Naive thymus-derived CD4-positive, alpha-beta T cell (primary cell): ENCODE measurements at regions not wholly inside any gene's neighbourhood (a gene's known extent, or its start where the extent isn't known, plus 50 kb on each side); places are given as distances from the start of the nearest gene placed in this dataset.

Experiments used
- ATAC-seq: fragments of 150-1000 bp; cut with Tn5 transposase; 2 replicates; pipeline ENCODE4 v1.10.0; 2021; ENCODE audit warnings: mild to moderate bottlenecking, moderate library complexity
- CTCF ChIA-PET: fragments of 350-600 bp; sonication (Branson Sonifier 250); formaldehyde crosslinking; loops from one replicate; lab custom pipeline; 2021; ENCODE audit warnings: antibody characterized with exemption; lab: Charles Lee
- POLR2A ChIA-PET: fragments of 350-600 bp; sonication (Branson Sonifier 250); formaldehyde crosslinking; loops from one replicate; lab custom pipeline; 2021; ENCODE audit warnings: antibody characterized with exemption, inconsistent platforms; lab: Charles Lee
- DNase-seq, 9 donors: peaks; one replicate each; pipeline versions ENCODE4 v3.0.0 to v3.0.0-alpha.2; 2020 to 2022; ENCODE audit warnings: mixed read lengths in 1 of 9
- H3K27ac ChIP-seq: one replicate; pipeline ENCODE4 v1.7.0; 2013; ENCODE audit warnings: mild to moderate bottlenecking, low read depth, low read length, moderate library complexity
- H3K27me3 ChIP-seq, 2 donors: one replicate each; pipeline ENCODE4 v1.7.0; 2013; ENCODE audit warnings: low read length in 2 of 2, mild to moderate bottlenecking in 2 of 2, moderate library complexity in 2 of 2; ENCODE audit not compliant: control insufficient read depth in 2 of 2, insufficient read depth in 2 of 2
- H3K36me3 ChIP-seq, 3 experiments: 1 replicate in 2 of 3; 2 replicates in 1 of 3; pipeline ENCODE4 v1.7.0; 2013; ENCODE audit warnings: low read length in 3 of 3, mild to moderate bottlenecking in 3 of 3, moderate library complexity in 1 of 3; ENCODE audit not compliant: insufficient read depth in 3 of 3, control insufficient read depth in 2 of 3
- H3K4me1 ChIP-seq, 2 donors: one replicate each; pipeline ENCODE4 v1.7.0; 2013; ENCODE audit warnings: low read length in 2 of 2, mild to moderate bottlenecking in 2 of 2, moderate library complexity in 1 of 2; ENCODE audit not compliant: control insufficient read depth in 2 of 2, insufficient read depth in 2 of 2
- H3K4me3 ChIP-seq: 2 replicates; pipeline ENCODE4 v1.7.0; 2013; ENCODE audit warnings: mild to moderate bottlenecking, low read length
- H3K9me3 ChIP-seq, 3 experiments: 1 replicate in 2 of 3; 2 replicates in 1 of 3; pipeline ENCODE4 v1.7.0; 2013; ENCODE audit warnings: low read length in 3 of 3; ENCODE audit not compliant: control insufficient read depth in 2 of 3
- H3K27ac Mint-ChIP-seq, 9 donors: one replicate each; pipeline ENCODE4 v1.8.0; 2020 to 2022; ENCODE audit warnings: mixed read lengths in 9 of 9, mild to moderate bottlenecking in 8 of 9, moderate library complexity in 5 of 9, inconsistent platforms in 2 of 9
- H3K27me3 Mint-ChIP-seq, 5 donors: one replicate each; pipeline ENCODE4 v1.8.0; 2021 to 2022; ENCODE audit warnings: mixed read lengths in 5 of 5, mild to moderate bottlenecking in 1 of 5
- H3K36me3 Mint-ChIP-seq, 5 donors: one replicate each; pipeline ENCODE4 v1.8.0; 2020 to 2022; ENCODE audit warnings: mixed read lengths in 5 of 5, mild to moderate bottlenecking in 3 of 5, inconsistent platforms in 1 of 5
- H3K4me1 Mint-ChIP-seq, 7 donors: one replicate each; pipeline ENCODE4 v1.8.0; 2020 to 2022; ENCODE audit warnings: mixed read lengths in 7 of 7, mild to moderate bottlenecking in 3 of 7, inconsistent platforms in 1 of 7
- H3K4me3 Mint-ChIP-seq, 10 donors: one replicate each; pipeline ENCODE4 v1.8.0; 2020 to 2022; ENCODE audit warnings: mild to moderate bottlenecking in 10 of 10, mixed read lengths in 10 of 10, moderate library complexity in 6 of 10, inconsistent platforms in 2 of 10
- H3K9me3 Mint-ChIP-seq, 11 donors: one replicate each; pipeline ENCODE4 v1.8.0; 2020 to 2022; ENCODE audit warnings: mixed read lengths in 11 of 11, mild to moderate bottlenecking in 4 of 11, inconsistent platforms in 1 of 11, moderate library complexity in 1 of 11
- intact Hi-C, 2 donors: fragments of 100-400 bp; cut with micrococcal nuclease; formaldehyde crosslinking; loops; one replicate each; pipeline ENCODE4 v1.15.1; 2023

- H3K4me3 ChIP-seq, result no peak overlapping the region
- no peaks in the 10 kb centered on the region for H3K27me3 Mint-ChIP-seq
- ATAC-seq (no peak), DNase-seq (peak in 1 of 9 donors; percentile 3)
- no peaks in the 10 kb centered on the region for H3K27me3 ChIP-seq
- H3K27ac ChIP-seq, result no peak overlapping the region
- H3K36me3 Mint-ChIP-seq, result no peaks in the 10 kb centered on the region
- ChIA-PET POLR2A (no interaction called here), CTCF (no interaction called here)
- intact Hi-C loops, result loop anchor here in 1 of 2 donors (1.0 to 2.0 kb wide), 2 partner anchors 292 to 345 kb away; no protein-coding TSS in a partner anchor
- no peak overlapping the region for H3K27ac Mint-ChIP-seq
- H3K9me3 Mint-ChIP-seq, result peaks cover 0 to 1% (median 0%) of the 10 kb centered on the region in 11 donors
- H3K4me3 Mint-ChIP-seq, result no peak overlapping the region
- no peaks in the 10 kb centered on the region for H3K36me3 ChIP-seq
- H3K9me3 ChIP-seq, result no peaks in the 10 kb centered on the region
- H3K4me1 ChIP-seq, result no peaks in the 10 kb centered on the region
- H3K4me1 Mint-ChIP-seq, result no peaks in the 10 kb centered on the region
Observed at GRCh38 chr12:85575120-85576096, 260.8 kb downstream of the RASSF9 start.

DNA sequence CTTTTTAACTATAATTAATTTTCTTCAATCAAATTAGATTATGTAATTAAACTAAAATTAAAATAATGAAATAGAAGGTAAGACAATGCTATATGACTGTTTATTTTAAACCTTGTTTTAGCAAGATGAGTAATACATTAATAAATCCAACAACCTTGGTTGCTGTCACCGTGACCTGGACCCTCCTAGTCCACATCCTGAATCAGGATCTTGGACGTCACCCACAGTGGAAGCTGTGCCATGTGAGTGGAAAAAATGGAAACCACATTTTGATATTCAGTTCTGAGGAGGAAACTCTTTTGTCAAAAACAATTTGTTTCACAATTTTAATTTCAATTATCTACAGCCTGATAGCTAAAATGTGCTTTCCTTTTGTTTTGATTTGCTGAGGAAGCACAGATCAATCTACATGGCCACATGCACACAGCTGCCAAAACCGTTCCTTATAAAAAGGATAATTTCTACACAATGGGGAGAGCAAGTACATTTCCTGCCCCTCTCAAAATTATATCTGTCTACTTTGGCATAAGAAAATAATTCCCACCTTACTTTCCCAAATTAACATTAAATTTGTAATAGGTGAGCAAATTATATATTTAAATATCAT lies 255.5 kb downstream of the RASSF9 start:
- ChIA-PET CTCF (interaction anchor here (0.6 kb wide), 1 partner anchor 10 kb away, joined by 3 read pairs; no protein-coding TSS in a partner anchor), POLR2A (no interaction called here)
- no peak overlapping the region for H3K4me3 ChIP-seq
- DNase-seq (no peak), ATAC-seq (no peak)
- intact Hi-C loops, result no loop called here
- H3K27me3 ChIP-seq, result no peaks in the 10 kb centered on the region
- no peaks in the 10 kb centered on the region for H3K9me3 ChIP-seq
- no peaks in the 10 kb centered on the region for H3K36me3 Mint-ChIP-seq
- peaks cover 0 to 1% (median 0%) of the 10 kb centered on the region in 11 donors for H3K9me3 Mint-ChIP-seq
- no peaks in the 10 kb centered on the region for H3K36me3 ChIP-seq
- no peaks in the 10 kb centered on the region for H3K4me1 Mint-ChIP-seq
- no peaks in the 10 kb centered on the region for H3K27me3 Mint-ChIP-seq
- no peak overlapping the region for H3K27ac ChIP-seq
- H3K4me1 ChIP-seq, result no peaks in the 10 kb centered on the region
- H3K4me3 Mint-ChIP-seq, result no peak overlapping the region
- H3K27ac Mint-ChIP-seq, result no peak overlapping the region

DNA sequence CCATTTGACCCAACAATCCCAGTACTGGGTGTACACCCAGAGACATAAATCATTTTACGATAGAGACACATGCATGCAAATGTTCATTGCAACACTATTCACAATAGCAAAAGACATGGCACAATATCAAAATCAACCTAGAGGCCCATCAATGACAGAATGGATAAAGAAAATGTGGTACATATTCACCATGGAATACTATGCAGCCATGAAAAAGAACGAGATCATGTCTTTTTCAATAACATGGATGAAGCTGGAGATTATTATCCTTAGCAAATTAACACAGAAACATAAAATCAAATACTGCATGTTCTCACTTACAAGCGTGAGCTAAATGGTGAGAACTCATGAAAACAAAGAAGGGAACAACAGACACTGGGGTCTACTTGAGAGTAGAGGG lies 249.1 kb downstream of the RASSF9 start:
- Histone ChIP-seq H3K9me3 (no peaks in the 10 kb centered on the region), H3K4me1 (no peaks in the 10 kb centered on the region), H3K4me3 (no peak overlapping the region), H3K27me3 (no peaks in the 10 kb centered on the region), H3K27ac (no peak overlapping the region), H3K36me3 (no peaks in the 10 kb centered on the region)
- no peaks in the 10 kb centered on the region for H3K36me3 Mint-ChIP-seq
- POLR2A ChIA-PET, result no interaction called here
- H3K4me3 Mint-ChIP-seq, result no peak overlapping the region
- H3K9me3 Mint-ChIP-seq, result peaks cover 0 to 15% (median 3%) of the 10 kb centered on the region in 11 donors
- H3K27ac Mint-ChIP-seq, result no peak overlapping the region
- H3K4me1 Mint-ChIP-seq, result no peaks in the 10 kb centered on the region
- CTCF ChIA-PET, result no interaction called here
- DNase-seq (no peak), ATAC-seq (no peak)
- H3K27me3 Mint-ChIP-seq, result no peaks in the 10 kb centered on the region
- intact Hi-C loops, result no loop called here

DNA sequence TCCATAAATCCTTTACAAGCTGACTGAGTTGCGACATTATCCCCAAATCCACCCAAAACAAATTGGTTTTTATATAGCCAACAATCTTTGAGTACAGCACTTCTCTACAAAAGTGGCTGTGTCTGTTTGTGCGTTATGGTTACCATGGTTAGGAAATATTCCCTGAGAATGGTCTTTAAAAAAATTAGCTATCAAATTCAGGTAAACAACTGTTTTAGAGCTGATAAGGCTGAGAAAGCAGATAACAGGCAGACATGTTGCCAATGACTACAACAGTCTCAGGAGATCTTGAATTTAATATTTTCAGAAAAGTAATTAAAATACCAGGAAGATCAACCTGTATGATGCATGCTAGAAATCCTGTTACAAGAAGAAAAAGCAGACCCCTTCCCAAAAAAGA lies 248.0 kb downstream of the RASSF9 start:
- Mint-ChIP-seq H3K9me3 (peaks cover 0 to 15% (median 3%) of the 10 kb centered on the region in 11 donors), H3K4me1 (no peaks in the 10 kb centered on the region), H3K27ac (no peak overlapping the region), H3K27me3 (no peaks in the 10 kb centered on the region), H3K36me3 (no peaks in the 10 kb centered on the region), H3K4me3 (no peak overlapping the region)
- ChIA-PET POLR2A (no interaction called here), CTCF (no interaction called here)
- ATAC-seq, result no peak
- Histone ChIP-seq H3K4me1 (no peaks in the 10 kb centered on the region), H3K9me3 (no peaks in the 10 kb centered on the region), H3K27ac (no peak overlapping the region), H3K27me3 (no peaks in the 10 kb centered on the region), H3K4me3 (no peak overlapping the region), H3K36me3 (no peaks in the 10 kb centered on the region)
- intact Hi-C loops, result no loop called here
- DNase-seq, result no peak

DNA sequence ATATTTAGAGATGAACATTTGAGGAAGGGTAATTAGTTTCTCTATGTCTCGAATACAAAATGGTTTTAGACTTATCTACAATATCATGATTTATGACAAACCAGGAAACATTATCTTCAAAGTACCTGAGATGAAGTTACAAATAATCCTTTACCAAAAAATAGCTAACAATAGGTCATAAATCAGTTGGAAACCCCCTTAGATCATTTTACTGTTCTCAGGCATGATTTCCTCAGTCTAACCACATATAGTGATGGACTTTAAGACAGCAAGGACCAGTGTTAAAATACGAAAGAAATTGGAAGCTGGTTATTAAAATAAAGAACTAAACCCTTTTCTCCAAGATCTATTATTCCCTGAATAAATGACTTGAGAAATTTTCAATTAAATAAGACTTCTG lies 235.4 kb downstream of the RASSF9 start:
- no peaks in the 10 kb centered on the region for H3K27me3 Mint-ChIP-seq
- no peaks in the 10 kb centered on the region for H3K4me1 ChIP-seq

GRCh38 chr12:85603556-85603955 lies 232.7 kb downstream of the RASSF9 start:
- H3K4me3 Mint-ChIP-seq, result no peak overlapping the region
- H3K4me1 Mint-ChIP-seq, result no peaks in the 10 kb centered on the region
- Histone ChIP-seq H3K36me3 (no peaks in the 10 kb centered on the region), H3K27me3 (no peaks in the 10 kb centered on the region), H3K27ac (no peak overlapping the region), H3K4me1 (no peaks in the 10 kb centered on the region), H3K9me3 (no peaks in the 10 kb centered on the region), H3K4me3 (no peak overlapping the region)
- no peak for DNase-seq
- H3K9me3 Mint-ChIP-seq, result peaks cover 0 to 13% (median 1%) of the 10 kb centered on the region in 11 donors
- no peak overlapping the region for H3K27ac Mint-ChIP-seq
- ATAC-seq, result no peak
- H3K27me3 Mint-ChIP-seq, result no peaks in the 10 kb centered on the region
- H3K36me3 Mint-ChIP-seq, result no peaks in the 10 kb centered on the region
- POLR2A ChIA-PET, result no interaction called here
- intact Hi-C loops, result no loop called here
- CTCF ChIA-PET, result no interaction called here

More for the DNA sequence above, 235.4 kb downstream of the RASSF9 start:
- H3K36me3 ChIP-seq, result no peaks in the 10 kb centered on the region
- no peak overlapping the region for H3K4me3 ChIP-seq
- ChIA-PET CTCF (no interaction called here), POLR2A (no interaction called here)
- H3K27ac ChIP-seq, result no peak overlapping the region
- no peak overlapping the region for H3K4me3 Mint-ChIP-seq
- ATAC-seq, result no peak
- H3K27me3 ChIP-seq, result no peaks in the 10 kb centered on the region
- peaks cover 0 to 10% (median 5%) of the 10 kb centered on the region in 11 donors for H3K9me3 Mint-ChIP-seq
- no peaks in the 10 kb centered on the region for H3K36me3 Mint-ChIP-seq
- DNase-seq, result no peak
- intact Hi-C loops, result no loop called here
- no peaks in the 10 kb centered on the region for H3K9me3 ChIP-seq
- no peak overlapping the region for H3K27ac Mint-ChIP-seq
- no peaks in the 10 kb centered on the region for H3K4me1 Mint-ChIP-seq
